ENCODE measurements at regions not wholly inside any gene's neighbourhood (a gene's known extent, or its start where the extent isn't known, plus 50 kb on each side); places are given as distances from the start of the nearest gene placed in this dataset.

DNA sequence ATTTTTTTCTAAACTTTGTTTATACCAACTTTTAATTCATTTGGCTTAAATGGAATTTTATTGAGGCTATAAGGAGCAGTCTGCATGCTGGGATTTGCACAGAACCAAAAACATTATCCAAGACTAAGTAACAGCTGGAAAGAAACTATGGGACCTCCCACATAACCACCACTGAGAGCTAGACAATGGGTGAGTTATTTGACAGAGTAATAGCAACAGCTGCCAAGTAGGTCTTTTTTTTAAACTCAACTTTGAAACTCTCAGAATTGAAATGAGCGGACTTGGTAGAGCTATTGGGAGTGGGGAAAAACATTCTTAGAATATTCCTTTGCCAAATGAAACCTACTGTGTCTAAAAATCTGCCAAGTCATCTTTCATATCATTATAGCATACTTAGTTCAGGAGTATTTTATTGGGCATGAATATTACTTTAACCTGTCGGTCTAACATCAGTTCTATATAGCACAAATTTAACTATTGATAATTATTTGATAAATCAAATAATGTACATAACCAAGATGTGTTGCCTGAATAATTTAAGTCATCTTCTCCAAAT, 1428.0 kb downstream of the PCDH7 start:
- DNase-seq (ENCODE audit: low read depth), result no peak

DNA sequence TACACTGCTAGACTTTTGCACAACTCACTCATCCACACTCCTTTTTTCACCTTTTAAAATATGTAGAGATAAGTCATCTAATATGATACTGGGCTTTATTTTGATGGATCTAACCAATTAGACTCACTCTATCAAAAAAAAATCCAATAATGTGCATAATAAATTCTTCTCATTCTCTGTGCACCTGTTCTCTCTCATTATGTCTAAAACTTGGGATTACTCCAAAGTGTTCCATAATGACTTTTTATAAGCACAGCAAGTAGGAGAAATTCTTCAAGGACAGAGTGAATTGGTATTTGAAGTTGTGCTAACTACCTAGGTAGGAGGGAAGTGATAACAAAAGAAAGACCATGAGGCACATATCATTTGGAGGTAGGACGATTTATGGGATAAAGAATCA, 1438.8 kb downstream of the PCDH7 start:
- no peak for DNase-seq (ENCODE audit: low read depth)

DNA sequence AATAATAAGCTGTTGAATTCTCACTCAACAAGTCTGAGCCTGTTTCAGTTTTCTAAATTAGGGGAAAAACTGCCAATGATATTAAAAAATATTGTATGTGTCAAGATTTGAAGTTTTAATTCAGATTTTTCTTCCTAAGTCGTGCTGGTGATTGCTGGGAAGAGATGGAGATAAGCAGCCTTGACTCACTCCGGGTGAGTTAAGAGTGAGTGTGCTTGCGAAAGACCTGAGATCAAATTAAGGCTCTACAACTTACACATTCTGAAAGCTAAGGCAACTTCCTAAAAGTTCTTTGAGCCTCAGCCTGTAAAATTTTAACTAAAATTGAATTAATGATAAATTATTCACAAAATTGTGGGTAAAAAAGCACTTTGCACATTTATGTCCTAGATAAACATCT, 1441.2 kb downstream of the PCDH7 start:
- DNase-seq (ENCODE audit: low read depth), result peak; percentile 42

DNA sequence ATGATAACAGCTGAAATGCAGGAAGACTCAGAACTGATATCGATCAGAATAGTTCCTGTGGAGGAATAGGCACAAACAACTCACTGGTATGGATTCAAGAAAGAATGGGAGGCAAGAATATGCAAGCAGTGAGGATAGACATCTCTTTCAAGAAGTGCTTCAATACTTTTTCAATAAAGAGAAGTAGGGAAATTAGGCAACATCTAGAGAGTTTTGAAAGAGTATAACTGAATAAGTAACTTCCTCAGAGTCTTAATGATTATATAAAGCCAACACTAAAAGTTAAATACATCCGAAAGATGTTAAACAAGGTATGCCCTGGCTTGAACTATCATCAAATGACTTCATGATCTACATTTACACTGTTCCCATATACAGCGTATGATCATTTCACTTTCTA, 1443.0 kb downstream of the PCDH7 start:
- DNase-seq (ENCODE audit: low read depth), result no peak

DNA sequence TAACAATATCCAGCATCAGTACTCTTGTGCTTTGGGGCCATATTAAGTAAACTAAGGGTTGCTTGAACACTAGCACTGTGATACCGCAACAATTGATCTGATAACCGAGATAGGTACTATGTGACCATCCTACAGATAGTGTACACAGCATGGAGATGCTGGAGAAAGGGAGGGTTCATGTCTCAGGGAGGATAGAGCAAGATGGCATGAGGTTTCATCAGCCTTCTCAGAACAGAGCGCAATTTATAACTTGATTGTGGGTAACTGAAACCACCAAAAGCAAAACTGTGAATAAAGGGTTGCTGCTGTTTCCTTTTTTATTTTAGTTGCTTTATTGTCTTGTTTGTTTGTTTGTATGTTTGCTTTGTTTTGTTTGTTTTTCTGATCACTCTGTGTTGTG, 1449.7 kb downstream of the PCDH7 start:
- DNase-seq (ENCODE audit: low read depth), result no peak

DNA sequence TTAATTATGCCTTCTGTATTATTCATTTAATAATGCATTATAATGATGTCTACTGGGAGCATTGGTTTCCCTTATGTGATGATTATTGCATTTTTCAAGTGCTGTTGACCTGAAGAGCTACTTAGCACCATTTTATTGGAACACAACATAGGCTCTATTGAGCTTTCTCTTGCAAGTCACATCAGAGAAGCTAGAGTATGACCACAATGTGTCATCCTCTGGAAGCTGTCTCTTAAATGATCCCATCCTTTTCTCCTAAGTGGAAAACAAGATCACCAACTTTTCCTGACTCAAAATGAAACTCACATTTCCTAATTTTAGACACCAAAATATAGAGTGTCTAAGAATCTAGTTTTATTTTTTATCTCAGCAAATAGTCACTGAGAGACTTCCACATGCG, 1451.9 kb downstream of the PCDH7 start:
- no peak for DNase-seq (ENCODE audit: low read depth)

DNA sequence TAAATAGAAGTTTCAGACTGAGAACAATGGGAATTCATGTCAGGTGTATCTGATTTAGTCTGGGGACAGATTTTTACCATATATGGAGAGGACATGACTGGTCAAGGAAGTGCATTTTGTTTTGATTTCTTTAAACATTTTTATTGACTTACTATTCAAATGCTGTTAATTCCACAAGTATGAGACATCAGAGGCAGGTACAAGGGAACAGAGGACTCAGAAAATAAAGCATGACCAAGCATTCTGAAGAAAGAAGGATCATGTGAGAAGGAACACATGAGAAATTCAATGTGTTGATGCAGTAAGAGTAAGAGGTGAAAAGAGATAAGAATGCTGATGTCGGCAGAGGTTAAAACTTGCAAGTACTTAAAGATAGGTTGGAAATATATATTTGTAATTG, 1452.6 kb downstream of the PCDH7 start:
- DNase-seq (ENCODE audit: low read depth), result peak; percentile 26

DNA sequence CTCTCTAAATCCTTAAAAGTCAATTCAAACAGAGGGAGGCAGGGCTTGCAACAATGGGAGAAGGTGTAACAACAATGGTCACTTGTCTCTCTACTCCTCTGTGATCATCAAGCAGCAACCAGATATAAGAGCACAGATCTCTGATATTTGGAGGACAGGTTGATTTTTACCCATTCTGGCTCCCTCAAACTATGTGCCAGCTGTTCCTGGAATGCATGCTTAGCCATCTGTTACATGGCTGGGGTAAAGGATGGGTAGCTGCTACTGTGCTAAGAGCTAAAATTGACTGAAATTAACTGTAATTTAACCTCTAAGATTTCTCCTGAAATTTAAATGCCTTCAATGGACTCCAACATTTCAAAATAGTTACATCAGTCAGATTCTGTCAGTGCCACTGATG, 1459.9 kb downstream of the PCDH7 start:
- DNase-seq (ENCODE audit: low read depth), result no peak

DNA sequence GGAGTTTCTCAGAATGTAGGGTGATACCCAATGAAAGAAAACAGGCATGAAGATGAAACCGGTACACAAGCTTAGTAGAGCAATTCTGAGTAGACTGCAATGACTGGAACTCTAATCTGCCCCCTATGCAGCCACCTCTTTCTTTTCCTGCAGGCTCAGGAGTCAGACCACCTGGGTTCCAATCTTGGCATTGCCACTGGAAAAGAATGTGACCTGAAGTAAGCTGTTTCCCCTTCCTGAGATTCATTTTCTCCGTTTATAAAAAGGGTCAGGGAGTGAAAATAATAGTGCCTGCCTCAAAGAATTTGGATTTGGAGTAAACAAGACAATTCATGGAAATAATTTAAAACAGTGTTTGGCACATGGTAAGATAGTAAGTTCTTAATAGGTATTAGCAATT, 1464.0 kb downstream of the PCDH7 start:
- no peak for DNase-seq (ENCODE audit: low read depth)

DNA sequence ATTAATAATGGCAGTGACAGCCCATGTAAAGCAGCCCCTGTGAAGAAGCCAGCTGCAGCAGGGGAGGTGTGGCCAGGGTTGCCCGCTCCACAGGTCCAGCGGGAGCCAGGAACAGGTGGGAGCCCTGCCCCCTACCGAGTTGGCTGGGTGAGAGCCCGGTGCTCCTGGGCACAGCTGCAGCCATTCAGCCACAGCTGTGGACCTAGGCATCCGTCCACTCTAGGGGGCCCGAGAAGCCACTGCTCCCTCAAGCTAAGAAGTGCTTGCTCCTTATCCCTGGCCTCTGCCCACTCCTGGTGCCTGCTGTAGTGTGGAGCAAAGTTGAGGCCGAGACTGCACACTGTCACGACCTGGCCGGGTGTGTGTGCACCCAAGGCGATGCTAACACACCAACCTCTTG, 1469.0 kb downstream of the PCDH7 start:
- no peak for DNase-seq (ENCODE audit: low read depth)

DNA sequence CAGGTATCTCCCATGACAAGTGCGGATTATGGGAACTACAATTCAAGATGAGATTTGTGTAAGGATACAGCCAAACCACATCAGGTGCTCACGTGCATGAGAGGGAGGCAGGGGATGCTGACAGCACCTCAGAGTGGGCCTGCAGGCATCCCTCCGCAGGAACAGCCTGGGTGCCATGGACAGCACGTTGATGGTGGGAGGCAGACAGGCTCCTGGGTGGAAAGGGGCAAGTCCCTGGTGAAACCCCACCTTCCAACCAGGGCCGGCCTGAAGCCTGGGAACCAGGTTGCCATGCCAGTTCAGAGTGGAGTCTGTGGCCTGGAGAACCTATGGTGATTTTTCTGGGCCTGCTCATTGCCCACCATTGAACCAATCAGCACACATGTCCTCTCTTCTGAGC, 1469.6 kb downstream of the PCDH7 start:
- no peak for DNase-seq (ENCODE audit: low read depth)

DNA sequence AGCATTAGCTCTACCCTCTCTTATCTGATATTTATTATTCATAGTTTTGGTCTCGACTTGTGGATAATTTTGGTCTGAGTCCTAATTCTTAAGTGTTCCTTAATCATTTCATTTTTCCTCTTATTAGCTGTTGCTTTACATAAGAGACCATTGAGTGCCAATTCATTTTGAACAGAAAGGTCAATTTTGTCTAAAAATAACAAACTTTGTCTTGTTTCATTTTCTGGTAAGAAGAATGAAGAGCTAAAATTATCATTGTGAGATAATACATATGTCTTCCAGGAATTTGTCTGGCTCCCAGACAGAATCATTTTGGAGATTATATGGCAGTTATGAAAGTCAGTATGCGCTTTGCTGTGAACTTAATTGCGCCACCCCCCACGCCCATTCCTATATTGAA, 1471.8 kb downstream of the PCDH7 start:
- DNase-seq (ENCODE audit: low read depth), result no peak

DNA sequence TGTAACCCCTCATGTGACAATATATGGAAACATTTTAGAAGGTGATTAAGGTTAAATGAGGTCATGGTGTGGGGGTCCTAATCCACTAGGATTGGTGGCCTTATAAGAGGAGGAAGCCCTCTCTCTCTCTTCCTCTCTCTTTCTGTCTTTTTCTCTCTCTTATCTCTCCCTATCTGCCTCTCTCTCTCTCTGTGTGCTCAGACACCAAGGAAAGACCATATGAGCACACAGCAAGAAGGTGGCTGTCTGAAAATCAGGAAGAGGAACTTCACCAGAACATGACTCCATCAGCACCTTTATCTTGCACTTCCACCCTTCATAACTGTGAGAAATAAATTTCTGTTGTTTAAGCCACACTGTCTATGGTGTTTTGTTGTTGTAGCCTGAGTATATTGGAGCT, 1472.2 kb downstream of the PCDH7 start:
- no peak for DNase-seq (ENCODE audit: low read depth)

DNA sequence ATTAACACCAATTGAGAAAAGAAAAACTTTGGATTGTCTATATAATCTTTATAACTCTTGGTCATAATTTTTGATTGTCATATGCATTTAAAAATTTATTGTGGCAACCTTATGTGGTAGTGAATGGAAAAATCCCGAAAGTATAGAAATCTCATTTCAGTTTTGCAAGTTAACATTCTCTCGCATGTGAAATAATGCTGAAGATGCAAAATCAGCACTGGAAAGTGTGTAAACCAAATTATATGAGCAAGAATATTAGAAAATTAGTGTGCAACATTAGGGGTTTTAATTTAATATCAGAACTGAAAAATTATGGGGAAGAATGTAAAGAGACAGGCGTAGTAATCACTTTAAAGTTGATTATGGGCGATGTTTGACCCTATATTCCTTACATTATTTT, 1472.8 kb downstream of the PCDH7 start:
- DNase-seq (ENCODE audit: low read depth), result no peak

DNA sequence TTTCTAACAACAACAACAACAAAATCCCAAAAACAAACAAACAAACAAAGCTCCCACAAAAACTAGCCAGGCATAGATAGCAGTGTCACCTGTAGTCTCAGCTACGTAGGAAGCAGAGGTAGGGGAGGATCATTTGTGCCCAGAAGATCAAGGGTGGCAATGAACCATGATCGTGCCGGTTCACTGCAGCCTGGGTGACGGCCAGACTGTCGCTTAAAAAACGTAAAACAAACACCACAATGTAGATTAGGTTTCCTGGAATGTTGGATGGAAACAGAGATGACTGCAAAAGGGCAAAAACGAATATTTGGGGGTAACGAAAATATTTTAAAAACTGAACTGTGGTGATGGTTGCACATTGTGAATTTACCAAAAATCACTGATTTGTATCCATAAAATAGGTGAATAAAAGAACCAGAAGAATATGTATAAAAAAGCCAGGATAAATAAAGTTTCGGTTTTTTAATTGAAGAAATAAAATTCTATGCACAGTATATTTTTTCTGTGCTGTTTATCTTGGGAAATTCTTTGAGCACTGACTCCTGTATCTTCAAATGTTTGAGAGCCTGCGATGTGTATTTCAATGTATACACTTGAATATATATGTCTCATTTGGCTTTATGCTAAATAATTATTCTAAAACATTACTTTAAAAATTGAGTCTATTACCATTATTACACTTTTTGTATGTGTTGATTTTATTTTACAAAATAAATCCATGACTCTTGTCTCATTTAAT, 1477.0 kb downstream of the PCDH7 start:
- no peak for DNase-seq (ENCODE audit: low read depth)

DNA sequence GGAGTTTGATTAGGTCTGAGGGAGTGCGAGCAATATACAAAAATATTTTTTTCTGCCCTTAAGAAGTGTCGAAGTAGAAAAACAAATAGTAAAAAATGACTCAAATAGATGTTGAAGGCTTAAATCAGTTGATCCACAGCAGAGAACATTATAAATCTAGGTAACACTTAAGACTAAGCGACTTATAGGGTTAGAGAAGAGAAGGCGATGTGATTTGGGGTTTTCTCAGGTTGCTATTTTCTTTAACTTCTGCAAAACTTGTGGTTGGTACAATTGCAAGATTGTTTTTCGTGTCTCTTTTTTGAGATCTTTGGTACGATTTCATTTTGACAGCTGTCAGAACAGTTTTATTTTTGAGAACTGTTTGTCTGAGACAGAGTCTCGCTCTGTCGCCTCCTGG, 1479.5 kb downstream of the PCDH7 start:
- DNase-seq (ENCODE audit: low read depth), result no peak

DNA sequence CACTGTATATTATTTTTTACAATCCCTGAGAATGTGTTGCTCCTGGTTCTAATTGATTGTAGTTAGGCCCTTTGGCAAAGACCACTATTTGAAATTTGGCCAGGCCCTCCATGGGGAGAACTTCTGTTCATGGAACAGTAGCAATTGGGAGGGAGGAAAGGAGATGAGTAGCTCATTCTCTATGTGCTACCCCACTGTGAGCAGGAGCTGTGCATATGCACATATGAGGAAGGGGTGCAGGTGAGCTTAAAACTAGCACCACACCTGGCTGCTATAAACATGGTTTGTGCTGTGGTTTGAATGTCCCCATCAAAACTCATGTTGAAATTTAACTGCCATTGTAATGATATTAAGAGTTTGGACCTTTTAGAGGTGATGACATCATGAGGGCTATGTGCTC, 1483.2 kb downstream of the PCDH7 start:
- no peak for DNase-seq (ENCODE audit: low read depth)

DNA sequence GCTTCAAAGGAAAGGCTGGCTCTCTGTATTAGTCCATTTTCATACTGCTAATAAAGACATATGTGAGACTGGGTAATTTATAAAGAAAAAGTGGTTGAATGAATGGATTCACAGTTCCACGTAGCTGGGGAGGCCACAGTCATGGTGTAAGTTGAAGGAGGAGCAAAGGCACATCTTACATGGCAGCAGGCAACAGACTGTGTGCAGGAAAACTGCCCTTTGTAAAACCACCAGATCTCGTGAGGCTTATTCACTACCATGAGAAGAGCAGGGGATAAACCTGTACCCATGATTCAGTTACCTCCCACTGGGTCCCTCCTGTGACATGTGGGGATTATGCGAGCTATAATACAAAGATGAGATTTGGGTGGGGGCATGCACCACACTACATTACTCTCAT, 1486.6 kb downstream of the PCDH7 start:
- no peak for DNase-seq (ENCODE audit: low read depth)

DNA sequence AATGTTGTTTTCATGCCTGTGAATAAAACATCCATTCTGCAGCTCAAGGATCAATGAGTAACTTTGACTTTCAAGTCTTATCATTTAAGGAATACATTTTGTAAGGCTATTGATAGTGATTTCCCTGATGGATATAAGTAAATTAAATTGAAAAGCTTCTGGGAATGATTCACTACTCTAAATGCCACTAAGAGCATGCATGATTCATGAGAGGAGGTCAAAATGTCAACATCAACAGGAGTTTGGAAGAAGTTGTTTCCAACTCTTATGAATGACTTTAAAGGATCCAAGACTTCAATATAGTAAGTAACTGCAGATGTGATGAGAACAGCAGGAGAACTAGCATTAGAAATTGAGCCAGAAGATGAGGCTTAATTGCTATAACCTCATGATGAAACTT, 1487.3 kb downstream of the PCDH7 start:
- DNase-seq (ENCODE audit: low read depth), result peak; percentile 27

DNA sequence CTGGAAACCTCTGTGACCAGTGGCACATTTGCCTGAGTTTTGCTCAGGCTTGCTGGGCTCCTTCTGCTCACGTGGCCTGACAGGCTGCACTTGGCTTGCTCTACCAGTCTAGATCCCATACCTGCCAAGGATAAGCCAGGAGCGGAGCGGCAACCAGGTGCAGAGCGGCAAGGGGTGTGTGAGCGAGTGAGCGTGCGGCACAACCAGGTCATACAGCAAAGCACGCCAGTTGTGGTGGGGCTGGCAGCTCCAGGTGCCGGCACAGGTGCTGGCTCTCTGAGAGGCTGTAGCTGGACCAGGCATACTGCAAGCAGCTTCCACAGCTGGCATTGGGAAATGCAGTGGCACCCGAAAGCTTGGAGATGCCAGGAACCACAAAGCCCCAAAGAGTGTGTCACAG, 1495.1 kb downstream of the PCDH7 start:
- no peak for DNase-seq (ENCODE audit: low read depth)

DNA sequence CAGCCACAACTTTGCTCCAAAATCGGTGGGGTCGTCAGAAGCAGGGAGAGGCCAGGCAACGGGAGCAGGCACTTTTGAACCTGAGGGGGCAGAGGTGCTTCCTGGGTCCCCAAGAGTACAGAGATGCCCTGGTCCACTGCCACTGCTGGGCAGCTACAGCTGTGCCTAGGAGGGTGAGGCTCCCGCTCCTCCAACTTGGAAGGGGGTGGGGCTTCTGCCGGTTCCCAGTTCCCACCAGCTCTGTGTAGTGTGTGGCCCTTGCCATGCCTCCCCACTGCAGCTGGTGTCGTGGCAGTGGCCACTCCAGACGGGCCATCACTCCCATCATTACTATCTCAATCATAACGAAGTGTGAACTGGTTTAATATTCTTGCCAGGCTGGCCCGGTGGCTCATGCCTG, 1496.3 kb downstream of the PCDH7 start:
- DNase-seq (ENCODE audit: low read depth), result no peak

DNA sequence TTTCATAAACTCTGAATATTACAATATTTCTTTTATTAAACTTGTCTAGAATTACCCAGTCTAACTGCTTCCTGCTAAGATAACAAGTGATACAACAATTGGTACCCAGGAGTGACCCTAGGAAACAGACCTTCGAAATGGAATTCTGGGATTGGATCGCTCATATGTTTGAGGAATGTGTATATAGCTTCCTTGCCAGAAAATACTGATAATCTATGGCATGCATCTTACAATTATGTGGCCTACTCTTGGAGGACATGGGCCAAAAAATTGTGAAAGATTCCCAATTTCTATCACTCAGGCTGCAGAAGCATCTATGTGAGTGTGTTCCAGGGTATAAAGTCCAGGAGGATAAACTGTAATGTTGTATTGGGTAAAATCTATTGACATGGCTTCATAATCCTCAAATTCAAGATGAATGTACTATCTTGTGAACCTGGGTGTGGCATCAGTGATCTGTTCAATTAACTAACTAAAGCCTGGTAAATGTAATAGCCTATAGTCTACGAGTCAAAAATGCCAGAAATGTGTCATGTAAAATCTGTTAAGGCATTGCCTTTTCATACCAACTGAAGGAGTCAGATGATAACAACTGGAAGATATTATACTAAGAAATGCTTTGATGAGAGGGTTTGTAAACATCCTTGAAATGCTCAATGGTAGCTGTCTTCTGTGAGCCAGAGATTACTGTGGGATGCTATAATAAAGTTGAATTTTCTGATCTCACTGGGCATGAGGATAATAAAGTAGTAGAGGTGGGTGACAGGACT, 1499.3 kb downstream of the PCDH7 start:
- DNase-seq (ENCODE audit: low read depth), result no peak

DNA sequence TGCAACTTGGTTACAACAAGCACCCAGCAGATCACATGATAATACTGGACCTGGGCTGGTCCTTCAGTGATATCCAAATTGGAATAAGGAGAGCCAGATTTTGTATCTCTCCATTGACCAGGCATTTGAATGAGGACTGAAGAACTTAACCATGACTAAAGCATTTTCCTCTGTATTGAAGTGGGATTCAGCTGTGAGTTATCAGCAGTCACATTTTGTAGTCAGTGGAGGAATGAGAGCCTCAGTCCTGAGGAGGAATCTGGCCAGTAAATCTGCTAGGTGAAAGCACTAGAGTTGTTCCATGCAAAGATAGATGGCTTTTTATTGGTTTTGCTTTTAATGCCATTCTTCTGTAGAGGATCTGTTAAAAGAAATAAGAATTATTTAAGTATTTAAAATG, 1506.0 kb downstream of the PCDH7 start:
- DNase-seq (ENCODE audit: low read depth), result no peak

DNA sequence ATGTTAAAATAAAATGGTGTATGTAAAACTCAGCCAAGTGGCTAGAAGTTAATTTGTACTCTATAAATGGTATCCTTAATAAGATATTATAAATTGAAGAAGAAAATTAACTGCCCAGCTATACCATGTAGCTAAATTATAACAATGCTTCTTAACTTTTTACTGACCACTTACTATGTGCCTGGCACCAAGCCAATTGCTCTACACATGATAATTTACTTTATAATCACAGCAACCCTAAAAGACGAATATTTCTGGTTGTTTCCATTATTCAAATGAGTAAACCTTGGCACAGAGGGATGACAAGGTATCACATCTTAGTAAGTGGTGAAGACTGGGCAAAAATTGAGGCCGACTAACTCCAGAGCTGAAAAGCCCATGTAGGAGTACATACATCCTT, 1506.6 kb downstream of the PCDH7 start:
- DNase-seq (ENCODE audit: low read depth), result no peak
